ENCODE measurements at regions not wholly inside any gene's neighbourhood (a gene's known extent, or its start where the extent isn't known, plus 50 kb on each side); places are given as distances from the start of the nearest gene placed in this dataset.

- H3K4me1 ChIP-seq (ENCODE audit: insufficient read depth, low read length, poor library complexity, severe bottlenecking) = no peaks in the 10 kb centered on the region
- no peak overlapping the region for H2AFZ ChIP-seq (ENCODE audit: low read length)
- H3K4me2 ChIP-seq (ENCODE audit: low read depth, low read length, poor library complexity, severe bottlenecking) = no peak overlapping the region
- TF ChIP-seq EZH2phosphoT487 (IDR thresholded peaks at IDR 0.05; ENCODE audit: borderline replicate concordance) (no peak), CTCF (conservative IDR thresholded peaks at IDR 0.05; ENCODE audit: low read length) (no peak)
- no peaks in the 10 kb centered on the region for H3F3A ChIP-seq (ENCODE audit: low read depth)
- H3K9me2 ChIP-seq (replicated peaks; ENCODE audit: low read depth, low read length) = no peaks in the 10 kb centered on the region
- H3K36me3 ChIP-seq (ENCODE audit: insufficient read depth, low read length) = no peaks in the 10 kb centered on the region
- no peaks in the 10 kb centered on the region for H3K9me3 ChIP-seq (ENCODE audit: insufficient read depth, low read depth, low read length)
- no peak overlapping the region for H3K4me3 ChIP-seq (ENCODE audit: low read length, poor library complexity, severe bottlenecking)
- no peaks in the 10 kb centered on the region for H3K27me3 ChIP-seq (ENCODE audit: insufficient read depth, low read length, poor library complexity, severe bottlenecking)
- H3K79me2 ChIP-seq (ENCODE audit: insufficient read depth, low read length) = no peaks in the 10 kb centered on the region
- H3K9ac ChIP-seq (ENCODE audit: low read depth, low read length, poor library complexity, severe bottlenecking) = no peak overlapping the region
- no peaks in the 10 kb centered on the region for H4K20me1 ChIP-seq (ENCODE audit: insufficient read depth, low read length, poor library complexity, severe bottlenecking)
Measured at GRCh38 chr7:54360075-54360840, 181.9 kb upstream of the VSTM2A start.

- Histone ChIP-seq H3F3A (ENCODE audit: low read depth) (no peaks in the 10 kb centered on the region), H2AFZ (ENCODE audit: low read length) (no peak overlapping the region), H3K9me3 (ENCODE audit: insufficient read depth, low read depth, low read length) (0 out of 2 replicates have a peak, but pooled peaks cover 5% of the 10 kb centered on the region), H3K4me2 (ENCODE audit: low read depth, low read length, poor library complexity, severe bottlenecking) (no peak overlapping the region), H4K20me1 (ENCODE audit: insufficient read depth, low read length, poor library complexity, severe bottlenecking) (no peaks in the 10 kb centered on the region), H3K36me3 (ENCODE audit: insufficient read depth, low read length) (no peaks in the 10 kb centered on the region), H3K79me2 (ENCODE audit: insufficient read depth, low read length) (no peaks in the 10 kb centered on the region), H3K4me1 (ENCODE audit: insufficient read depth, low read length, poor library complexity, severe bottlenecking) (no peaks in the 10 kb centered on the region), H3K4me3 (ENCODE audit: low read length, poor library complexity, severe bottlenecking) (no peak overlapping the region), H3K9me2 (replicated peaks; ENCODE audit: low read depth, low read length) (no peaks in the 10 kb centered on the region), H3K27me3 (ENCODE audit: insufficient read depth, low read length, poor library complexity, severe bottlenecking) (no peaks in the 10 kb centered on the region), H3K9ac (ENCODE audit: low read depth, low read length, poor library complexity, severe bottlenecking) (no peak overlapping the region)
- TF ChIP-seq EZH2phosphoT487 (IDR thresholded peaks at IDR 0.05; ENCODE audit: borderline replicate concordance) (no peak), CTCF (conservative IDR thresholded peaks at IDR 0.05; ENCODE audit: low read length) (no peak)
Measured at GRCh38 chr7:54390565-54390964, 151.6 kb upstream of the VSTM2A start.

- Histone ChIP-seq H3K4me2 (ENCODE audit: low read depth, low read length, poor library complexity, severe bottlenecking) (no peak overlapping the region), H3K36me3 (ENCODE audit: insufficient read depth, low read length) (no peaks in the 10 kb centered on the region), H4K20me1 (ENCODE audit: insufficient read depth, low read length, poor library complexity, severe bottlenecking) (no peaks in the 10 kb centered on the region), H3K4me3 (ENCODE audit: low read length, poor library complexity, severe bottlenecking) (no peak overlapping the region), H3K79me2 (ENCODE audit: insufficient read depth, low read length) (no peaks in the 10 kb centered on the region), H3K4me1 (ENCODE audit: insufficient read depth, low read length, poor library complexity, severe bottlenecking) (no peaks in the 10 kb centered on the region), H3K9me3 (ENCODE audit: insufficient read depth, low read depth, low read length) (0 out of 2 replicates have a peak, but pooled peaks cover 5% of the 10 kb centered on the region), H3K27me3 (ENCODE audit: insufficient read depth, low read length, poor library complexity, severe bottlenecking) (no peaks in the 10 kb centered on the region), H3K9ac (ENCODE audit: low read depth, low read length, poor library complexity, severe bottlenecking) (no peak overlapping the region), H2AFZ (ENCODE audit: low read length) (no peak overlapping the region), H3F3A (ENCODE audit: low read depth) (no peaks in the 10 kb centered on the region), H3K9me2 (replicated peaks; ENCODE audit: low read depth, low read length) (no peaks in the 10 kb centered on the region)
- TF ChIP-seq CTCF (conservative IDR thresholded peaks at IDR 0.05; ENCODE audit: low read length) = no peak
- TF ChIP-seq EZH2phosphoT487 (IDR thresholded peaks at IDR 0.05; ENCODE audit: borderline replicate concordance) = no peak
Measured at GRCh38 chr7:54392935-54393334, 149.2 kb upstream of the VSTM2A start.

Measured in Loucy (cell line).